Liver (tissue), 3 donors: ENCODE measurements at regions not wholly inside any gene's neighbourhood (a gene's known extent, or its start where the extent isn't known, plus 50 kb on each side); places are given as distances from the start of the nearest gene placed in this dataset.

Source experiments
- CTCF ChIP-seq: fragments of 150-350 bp; IDR thresholded peaks from 2 replicates; pipeline ENCODE4 v1.5.1; 2017; ENCODE audit warnings: improper control_type of control experiment, low read depth, low read length; ENCODE audit not compliant: missing input control
- GABPA ChIP-seq, 2 donors: IDR thresholded peaks in 1 of 2; conservative IDR thresholded peaks in 1 of 2; 2 replicates each; pipeline ENCODE4 v1.6.1; 2016; ENCODE audit warnings: antibody characterized with exemption in 2 of 2, mild to moderate bottlenecking in 1 of 2, moderate library complexity in 1 of 2
- HNF4G ChIP-seq: IDR thresholded peaks from 2 replicates; pipeline ENCODE4 v1.6.1; 2016; ENCODE audit warnings: antibody characterized with exemption
- JUND ChIP-seq, 2 donors: IDR thresholded peaks; 2 replicates each; pipeline ENCODE4 v1.6.1; 2016; ENCODE audit warnings: antibody characterized with exemption in 2 of 2
- RAD21 ChIP-seq, 2 donors: IDR thresholded peaks; 2 replicates each; pipeline ENCODE4 v1.6.1; 2016; ENCODE audit warnings: antibody characterized with exemption in 2 of 2, mild to moderate bottlenecking in 2 of 2
- RXRA ChIP-seq, 2 donors: IDR thresholded peaks; 2 replicates each; pipeline ENCODE4 v1.6.1; 2017 to 2018; ENCODE audit warnings: antibody characterized with exemption in 2 of 2, mild to moderate bottlenecking in 1 of 2
- TAF1 ChIP-seq: conservative IDR thresholded peaks from 2 replicates; pipeline ENCODE4 v1.6.1; 2016; ENCODE audit warnings: antibody characterized with exemption, mild to moderate bottlenecking
- YY1 ChIP-seq: IDR thresholded peaks from 2 replicates; pipeline ENCODE4 v1.6.1; 2016; ENCODE audit warnings: antibody characterized with exemption, mild to moderate bottlenecking
- TF ChIP-seq, protein P1 (sequence below): IDR thresholded peaks from 2 replicates; pipeline ENCODE4 v1.6.1; 2016; ENCODE audit warnings: antibody characterized with exemption, mild to moderate bottlenecking
- TF ChIP-seq, protein P2 (sequence below): IDR thresholded peaks from 2 replicates; pipeline ENCODE4 v1.6.1; 2016; ENCODE audit warnings: antibody characterized with exemption
- TF ChIP-seq, protein P3 (sequence below): IDR thresholded peaks from 2 replicates; pipeline ENCODE4 v1.6.1; 2016; ENCODE audit warnings: antibody characterized with exemption
- donor health status: healthy.
- donor health status: healthy.

DNA sequence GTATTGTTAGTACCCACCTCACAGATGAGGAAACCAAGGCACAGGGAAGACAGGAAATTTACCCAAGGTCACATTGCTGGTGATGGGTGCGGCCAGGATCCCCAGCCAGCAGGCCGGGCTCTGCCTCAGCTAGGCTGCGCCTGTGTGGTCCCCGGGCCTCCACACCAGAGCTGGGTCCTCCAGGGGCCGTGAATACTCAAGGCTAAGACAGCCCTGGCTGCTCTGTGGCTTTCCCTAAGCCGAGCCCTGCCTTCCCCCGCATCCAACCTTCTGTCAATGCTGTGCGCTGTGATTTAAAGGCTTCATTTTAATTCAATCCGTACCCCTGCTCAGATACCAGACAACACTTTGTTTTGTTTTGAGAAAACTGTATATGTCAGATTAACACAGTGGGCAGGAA is 246.7 kb downstream of the TTLL2 start:
- TF ChIP-seq, protein P1, sequence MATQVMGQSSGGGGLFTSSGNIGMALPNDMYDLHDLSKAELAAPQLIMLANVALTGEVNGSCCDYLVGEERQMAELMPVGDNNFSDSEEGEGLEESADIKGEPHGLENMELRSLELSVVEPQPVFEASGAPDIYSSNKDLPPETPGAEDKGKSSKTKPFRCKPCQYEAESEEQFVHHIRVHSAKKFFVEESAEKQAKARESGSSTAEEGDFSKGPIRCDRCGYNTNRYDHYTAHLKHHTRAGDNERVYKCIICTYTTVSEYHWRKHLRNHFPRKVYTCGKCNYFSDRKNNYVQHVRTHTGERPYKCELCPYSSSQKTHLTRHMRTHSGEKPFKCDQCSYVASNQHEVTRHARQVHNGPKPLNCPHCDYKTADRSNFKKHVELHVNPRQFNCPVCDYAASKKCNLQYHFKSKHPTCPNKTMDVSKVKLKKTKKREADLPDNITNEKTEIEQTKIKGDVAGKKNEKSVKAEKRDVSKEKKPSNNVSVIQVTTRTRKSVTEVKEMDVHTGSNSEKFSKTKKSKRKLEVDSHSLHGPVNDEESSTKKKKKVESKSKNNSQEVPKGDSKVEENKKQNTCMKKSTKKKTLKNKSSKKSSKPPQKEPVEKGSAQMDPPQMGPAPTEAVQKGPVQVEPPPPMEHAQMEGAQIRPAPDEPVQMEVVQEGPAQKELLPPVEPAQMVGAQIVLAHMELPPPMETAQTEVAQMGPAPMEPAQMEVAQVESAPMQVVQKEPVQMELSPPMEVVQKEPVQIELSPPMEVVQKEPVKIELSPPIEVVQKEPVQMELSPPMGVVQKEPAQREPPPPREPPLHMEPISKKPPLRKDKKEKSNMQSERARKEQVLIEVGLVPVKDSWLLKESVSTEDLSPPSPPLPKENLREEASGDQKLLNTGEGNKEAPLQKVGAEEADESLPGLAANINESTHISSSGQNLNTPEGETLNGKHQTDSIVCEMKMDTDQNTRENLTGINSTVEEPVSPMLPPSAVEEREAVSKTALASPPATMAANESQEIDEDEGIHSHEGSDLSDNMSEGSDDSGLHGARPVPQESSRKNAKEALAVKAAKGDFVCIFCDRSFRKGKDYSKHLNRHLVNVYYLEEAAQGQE: no peak
- TF ChIP-seq CTCF: no peak
- TF ChIP-seq HNF4G: no peak
- TF ChIP-seq, protein P2, sequence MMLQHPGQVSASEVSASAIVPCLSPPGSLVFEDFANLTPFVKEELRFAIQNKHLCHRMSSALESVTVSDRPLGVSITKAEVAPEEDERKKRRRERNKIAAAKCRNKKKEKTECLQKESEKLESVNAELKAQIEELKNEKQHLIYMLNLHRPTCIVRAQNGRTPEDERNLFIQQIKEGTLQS: no peak
- TF ChIP-seq GABPA (IDR thresholded peaks at IDR 0.05 in 1 of 2, conservative IDR thresholded peaks at IDR 0.05 in 1 of 2): no peak
- TF ChIP-seq JUND (IDR thresholded peaks at IDR 0.05): no peak
- no peak for TF ChIP-seq TAF1
- TF ChIP-seq YY1: no peak
- no peak for TF ChIP-seq RAD21 (IDR thresholded peaks at IDR 0.05)
- TF ChIP-seq, protein P3, sequence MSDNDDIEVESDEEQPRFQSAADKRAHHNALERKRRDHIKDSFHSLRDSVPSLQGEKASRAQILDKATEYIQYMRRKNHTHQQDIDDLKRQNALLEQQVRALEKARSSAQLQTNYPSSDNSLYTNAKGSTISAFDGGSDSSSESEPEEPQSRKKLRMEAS: no peak
- TF ChIP-seq RXRA (IDR thresholded peaks at IDR 0.05): no peak
